Glomerular visceral epithelial cell (primary cell): ENCODE measurements at regions not wholly inside any gene's neighbourhood (a gene's known extent, or its start where the extent isn't known, plus 50 kb on each side); places are given as distances from the start of the nearest gene placed in this dataset.
A peak's percentile ranks its signal among the peaks of the same experiment; 100 is the strongest.

ENCODE experiments used
- DNase-seq: peaks from one replicate; pipeline ENCODE4 v3.0.0-alpha.2; 2016; ENCODE audit errors: extremely low spot score

GRCh38 chr2:22824618-22825017 is 560.4 kb upstream of the KLHL29 start:
- DNase-seq = no peak

- no peak for DNase-seq
Measured at GRCh38 chr2:22826703-22827102, 558.3 kb upstream of the KLHL29 start.

- no peak for DNase-seq
Measured at GRCh38 chr2:22829791-22830190, 555.2 kb upstream of the KLHL29 start.

- no peak for DNase-seq
Measured at GRCh38 chr2:22832196-22832595, 552.8 kb upstream of the KLHL29 start.

GRCh38 chr2:22838461-22838860 is 546.5 kb upstream of the KLHL29 start:
- peak; percentile 4 for DNase-seq

GRCh38 chr2:22842205-22842869 is 542.6 kb upstream of the KLHL29 start:
- DNase-seq = no peak

GRCh38 chr2:22843919-22844537 is 541.0 kb upstream of the KLHL29 start:
- no peak for DNase-seq

- DNase-seq = no peak
Measured at GRCh38 chr2:22850310-22850709, 534.7 kb upstream of the KLHL29 start.

- DNase-seq = no peak
Measured at GRCh38 chr2:22854588-22854987, 530.4 kb upstream of the KLHL29 start.

GRCh38 chr2:22855081-22855480 is 529.9 kb upstream of the KLHL29 start:
- no peak for DNase-seq

- DNase-seq = no peak
Measured at GRCh38 chr2:22855761-22856184, 529.2 kb upstream of the KLHL29 start.

- DNase-seq = peak; percentile 3
Measured at GRCh38 chr2:22867973-22868372, 517.0 kb upstream of the KLHL29 start.

GRCh38 chr2:22878121-22878520 is 506.9 kb upstream of the KLHL29 start:
- DNase-seq = no peak

GRCh38 chr2:22879009-22879863 is 505.7 kb upstream of the KLHL29 start:
- no peak for DNase-seq

GRCh38 chr2:22880161-22880560 is 504.8 kb upstream of the KLHL29 start:
- DNase-seq = no peak

GRCh38 chr2:22882011-22882410 is 503.0 kb upstream of the KLHL29 start:
- DNase-seq = no peak

GRCh38 chr2:22882643-22883042 is 502.3 kb upstream of the KLHL29 start:
- DNase-seq = no peak

- no peak for DNase-seq
Measured at GRCh38 chr2:22883054-22883453, 501.9 kb upstream of the KLHL29 start.

- DNase-seq = no peak
Measured at GRCh38 chr2:22885245-22885644, 499.7 kb upstream of the KLHL29 start.

- DNase-seq = no peak
Measured at GRCh38 chr2:22887426-22887825, 497.6 kb upstream of the KLHL29 start.

GRCh38 chr2:22887845-22888244 is 497.1 kb upstream of the KLHL29 start:
- DNase-seq = no peak

GRCh38 chr2:22890132-22890531 is 494.8 kb upstream of the KLHL29 start:
- DNase-seq = no peak
